Stimulated activated naive CD8-positive, alpha-beta T cell treated with anti-CD3 and anti-CD28 coated beads, Interleukin-15, Interleukin-2, amounts not matched to agents 100 ng/mL and 50 ng/mL, for 24 hours (primary cell): ENCODE measurements at regions not wholly inside any gene's neighbourhood (a gene's known extent, or its start where the extent isn't known, plus 50 kb on each side); places are given as distances from the start of the nearest gene placed in this dataset.
A peak's percentile ranks its signal among the peaks of the same experiment; 100 is the strongest.

Experiments used
- H3K27ac Mint-ChIP-seq: one replicate; pipeline ENCODE4 v1.8.0; 2021; ENCODE audit warnings: mild to moderate bottlenecking, mixed read lengths
- H3K27me3 Mint-ChIP-seq: one replicate; pipeline ENCODE4 v1.8.0; 2021; ENCODE audit warnings: mixed read lengths
- H3K36me3 Mint-ChIP-seq: one replicate; pipeline ENCODE4 v1.8.0; 2021; ENCODE audit warnings: low read depth, mixed read lengths
- H3K4me1 Mint-ChIP-seq: one replicate; pipeline ENCODE4 v1.8.0; 2021; ENCODE audit warnings: low read depth, mixed read lengths
- H3K4me3 Mint-ChIP-seq: one replicate; pipeline ENCODE4 v1.8.0; 2021; ENCODE audit warnings: mild to moderate bottlenecking, mixed read lengths
- H3K9me3 Mint-ChIP-seq: one replicate; pipeline ENCODE4 v1.8.0; 2021; ENCODE audit warnings: mixed read lengths

DNA sequence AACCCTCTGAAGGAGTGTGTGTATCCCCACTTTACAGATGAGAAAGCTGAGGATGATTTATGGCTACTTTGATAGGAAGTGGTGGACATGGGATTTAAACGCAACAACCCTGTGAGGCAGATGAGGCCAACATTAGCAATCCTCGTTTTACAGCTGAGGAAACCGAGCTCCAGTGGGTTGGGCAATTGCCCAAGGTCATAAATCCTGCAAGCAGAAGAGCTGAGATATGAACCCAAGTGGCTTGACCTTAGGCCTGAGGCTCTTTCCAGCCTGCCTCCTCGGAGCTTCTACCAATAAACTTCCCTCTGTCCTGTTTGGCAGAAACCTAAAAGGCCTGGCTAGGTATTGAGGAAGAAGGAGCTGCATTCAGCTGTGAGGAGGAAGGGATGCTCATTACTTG is 185.5 kb upstream of the RBPJ start:
- Mint-ChIP-seq H3K4me1 (peaks cover 50% of the 10 kb centered on the region), H3K27me3 (peaks cover 3% of the 10 kb centered on the region), H3K36me3 (no peaks in the 10 kb centered on the region), H3K9me3 (peaks cover 3% of the 10 kb centered on the region), H3K4me3 (no peak overlapping the region), H3K27ac (no peak overlapping the region)

- no peaks in the 10 kb centered on the region for H3K36me3 Mint-ChIP-seq
- H3K27ac Mint-ChIP-seq: peak overlapping the region; percentile 4
- no peaks in the 10 kb centered on the region for H3K27me3 Mint-ChIP-seq
- peaks cover 43% of the 10 kb centered on the region for H3K4me1 Mint-ChIP-seq
- no peak overlapping the region for H3K4me3 Mint-ChIP-seq
- no peaks in the 10 kb centered on the region for H3K9me3 Mint-ChIP-seq
These were observed 184.2 kb upstream of the RBPJ start for GRCh38 chr4:26136615-26137014.

DNA sequence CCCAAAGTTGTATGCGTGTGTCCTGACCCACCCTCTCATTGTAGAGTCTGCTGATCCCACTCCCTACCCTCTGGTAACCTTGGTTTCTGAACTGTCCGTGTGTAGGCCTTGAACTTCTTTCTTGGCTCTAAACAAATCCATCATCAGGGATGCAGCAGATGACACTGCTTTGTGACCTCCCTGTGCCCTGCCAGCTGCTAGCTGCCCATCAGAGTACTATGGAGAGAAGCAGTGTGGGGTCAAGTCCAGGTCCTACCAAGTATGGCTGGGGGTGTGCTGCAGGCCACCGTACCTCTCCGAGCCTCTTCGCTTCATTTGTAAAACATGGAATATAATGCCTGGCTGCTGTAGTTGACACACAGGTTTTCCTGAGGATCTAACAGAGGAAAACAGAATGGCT is 183.5 kb upstream of the RBPJ start:
- H3K4me3 Mint-ChIP-seq: no peak overlapping the region
- H3K9me3 Mint-ChIP-seq: no peaks in the 10 kb centered on the region
- H3K27me3 Mint-ChIP-seq: no peaks in the 10 kb centered on the region
- peaks cover 43% of the 10 kb centered on the region for H3K4me1 Mint-ChIP-seq
- no peaks in the 10 kb centered on the region for H3K36me3 Mint-ChIP-seq
- H3K27ac Mint-ChIP-seq: no peak overlapping the region

DNA sequence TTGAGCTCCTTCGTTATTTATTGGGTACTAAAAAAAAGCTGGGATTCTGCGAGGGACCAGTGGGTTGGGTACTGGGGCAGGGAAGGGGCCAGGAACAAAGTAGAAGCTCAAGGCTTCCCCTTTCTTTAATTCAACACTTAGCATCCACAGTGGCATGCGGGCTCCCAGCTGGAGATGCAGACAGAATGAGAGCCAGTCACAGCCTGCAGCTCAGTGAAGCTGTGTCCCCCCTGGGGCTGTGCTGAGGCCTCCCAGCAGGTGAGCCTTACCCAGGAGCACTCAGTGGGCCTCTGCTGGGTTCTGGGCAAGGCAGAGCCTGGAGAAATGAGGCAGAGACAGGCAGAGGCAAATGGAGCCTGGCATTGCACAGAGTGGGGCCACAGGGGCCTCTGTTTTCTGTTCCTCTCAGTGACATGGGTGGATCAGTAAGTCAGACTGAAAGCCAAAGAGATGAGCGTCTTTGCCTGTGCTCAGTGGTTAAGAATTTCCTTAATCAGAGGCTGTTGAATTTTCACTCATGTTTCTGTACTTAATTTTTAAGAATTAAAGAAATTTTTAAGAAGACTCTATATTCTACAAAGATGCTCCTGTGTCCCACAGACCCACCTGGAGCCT is 181.4 kb upstream of the RBPJ start:
- Mint-ChIP-seq H3K36me3 (no peaks in the 10 kb centered on the region), H3K4me1 (peaks cover 27% of the 10 kb centered on the region), H3K27me3 (no peaks in the 10 kb centered on the region), H3K4me3 (no peak overlapping the region), H3K9me3 (no peaks in the 10 kb centered on the region), H3K27ac (no peak overlapping the region)

DNA sequence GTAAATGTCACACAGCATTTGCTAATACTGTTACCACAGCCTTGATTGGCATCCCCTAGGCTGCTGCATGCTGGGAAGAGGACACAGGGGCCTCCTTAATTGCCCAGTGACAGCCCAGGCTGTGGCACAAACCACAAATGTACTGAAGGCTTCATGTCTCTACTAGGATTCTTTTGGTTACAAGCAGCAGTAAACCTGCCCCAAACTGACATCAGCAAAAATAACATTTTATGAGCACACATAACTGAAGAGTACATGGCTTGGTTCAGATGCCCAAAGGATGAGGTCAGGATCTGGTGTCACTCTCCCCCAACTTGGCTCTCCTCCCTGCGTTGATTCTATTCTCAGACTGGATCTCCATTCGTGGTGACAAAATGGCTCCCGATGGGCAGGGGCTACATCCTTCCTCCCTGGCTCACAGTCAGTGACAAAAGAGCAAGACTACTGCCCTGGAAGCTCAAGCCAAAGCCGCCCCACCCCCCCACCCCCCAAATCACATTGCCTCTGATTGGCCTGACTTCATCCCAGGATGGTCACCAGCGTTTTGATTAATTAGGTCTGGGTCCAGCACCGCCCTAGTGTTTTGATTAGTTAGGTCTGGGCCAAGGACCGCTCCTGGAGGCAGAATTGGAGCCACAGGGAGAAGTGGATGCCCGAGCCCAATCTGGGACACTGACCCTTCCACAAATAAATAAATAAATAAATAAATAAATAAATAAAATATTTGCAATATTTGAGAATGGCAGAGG is 180.5 kb upstream of the RBPJ start:
- no peaks in the 10 kb centered on the region for H3K36me3 Mint-ChIP-seq
- H3K9me3 Mint-ChIP-seq: no peaks in the 10 kb centered on the region
- no peak overlapping the region for H3K27ac Mint-ChIP-seq
- no peak overlapping the region for H3K4me3 Mint-ChIP-seq
- peaks cover 36% of the 10 kb centered on the region for H3K4me1 Mint-ChIP-seq
- no peaks in the 10 kb centered on the region for H3K27me3 Mint-ChIP-seq

DNA sequence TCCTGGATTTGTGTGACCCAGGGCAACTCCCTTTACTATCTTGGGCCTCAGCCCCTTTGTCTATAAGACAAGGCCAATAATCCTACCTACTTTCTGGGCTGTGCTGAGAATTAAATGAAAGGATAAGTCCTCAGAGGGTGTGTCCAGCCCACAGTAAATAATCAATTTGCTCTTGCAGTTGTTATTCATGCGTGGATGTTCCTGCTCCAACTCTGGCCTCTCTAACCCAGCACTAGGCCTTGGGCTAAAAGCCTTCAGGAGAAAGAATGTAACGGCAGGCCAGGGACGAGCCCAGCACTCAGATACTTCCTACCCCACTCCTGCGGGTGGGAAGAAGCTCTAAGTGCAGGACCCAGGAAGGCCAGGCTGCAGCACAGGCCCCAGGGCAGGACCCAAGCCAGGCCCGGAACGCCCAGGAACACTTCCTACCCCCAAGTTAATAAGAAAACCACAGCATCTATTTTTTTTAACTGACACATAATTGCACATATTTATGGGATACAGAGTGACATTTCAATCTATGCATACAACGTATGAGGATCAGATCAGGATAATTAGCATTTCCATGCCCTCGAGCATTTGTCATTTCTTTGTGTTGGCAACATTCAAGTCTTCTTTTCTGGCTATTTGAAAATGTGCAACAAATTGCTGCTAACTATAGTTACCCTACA is 179.6 kb upstream of the RBPJ start:
- no peaks in the 10 kb centered on the region for H3K36me3 Mint-ChIP-seq
- peaks cover 39% of the 10 kb centered on the region for H3K4me1 Mint-ChIP-seq
- H3K27ac Mint-ChIP-seq: no peak overlapping the region
- no peaks in the 10 kb centered on the region for H3K9me3 Mint-ChIP-seq
- H3K4me3 Mint-ChIP-seq: no peak overlapping the region
- H3K27me3 Mint-ChIP-seq: no peaks in the 10 kb centered on the region

- H3K4me1 Mint-ChIP-seq: peaks cover 39% of the 10 kb centered on the region
- no peaks in the 10 kb centered on the region for H3K27me3 Mint-ChIP-seq
- H3K9me3 Mint-ChIP-seq: peaks cover 4% of the 10 kb centered on the region
- no peak overlapping the region for H3K4me3 Mint-ChIP-seq
- H3K36me3 Mint-ChIP-seq: no peaks in the 10 kb centered on the region
- peak overlapping the region; percentile 13 for H3K27ac Mint-ChIP-seq
These were observed 178.7 kb upstream of the RBPJ start for GRCh38 chr4:26141911-26142638.

DNA sequence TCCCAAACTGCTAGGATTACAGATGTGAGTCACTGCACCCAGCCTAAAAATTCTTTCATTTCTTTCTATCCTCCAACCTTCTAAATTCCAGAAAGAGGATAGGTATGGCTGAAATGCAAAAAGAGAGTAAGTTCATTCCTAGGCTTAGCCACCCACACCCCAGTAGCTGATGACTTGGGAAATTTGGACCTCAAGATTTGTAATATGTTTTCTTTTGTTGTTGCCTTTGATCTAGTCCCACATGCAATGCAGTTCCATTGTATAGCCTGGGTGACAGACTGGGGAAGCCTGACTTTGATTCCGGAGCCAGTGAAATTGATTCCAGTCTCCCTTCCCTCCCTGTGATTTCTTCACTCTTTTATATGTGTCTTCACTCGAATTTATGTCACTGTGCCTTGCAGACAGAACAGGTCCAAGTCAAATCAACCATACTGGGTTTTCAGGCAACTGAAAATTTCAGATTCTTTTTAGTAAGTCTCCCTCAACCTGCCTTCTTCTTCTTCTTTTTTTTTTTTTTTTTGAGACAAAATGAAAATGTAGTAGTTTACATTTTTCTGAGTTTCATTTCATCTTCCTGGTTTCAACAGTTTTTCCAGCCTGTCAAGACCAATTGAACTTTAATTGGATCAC is 176.2 kb upstream of the RBPJ start:
- Mint-ChIP-seq H3K27me3 (peaks cover 6% of the 10 kb centered on the region), H3K4me3 (no peak overlapping the region), H3K4me1 (peaks cover 52% of the 10 kb centered on the region), H3K27ac (peak overlapping the region; percentile 85), H3K36me3 (peaks cover 5% of the 10 kb centered on the region), H3K9me3 (peaks cover 10% of the 10 kb centered on the region)

- Mint-ChIP-seq H3K4me3 (no peak overlapping the region), H3K27me3 (peaks cover 6% of the 10 kb centered on the region)
These were observed 175.6 kb upstream of the RBPJ start for GRCh38 chr4:26145212-26145611.

GRCh38 chr4:26148927-26149326 is 171.9 kb upstream of the RBPJ start:
- Mint-ChIP-seq H3K27me3 (peaks cover 6% of the 10 kb centered on the region), H3K4me3 (no peak overlapping the region), H3K9me3 (peaks cover 13% of the 10 kb centered on the region), H3K4me1 (peaks cover 63% of the 10 kb centered on the region), H3K27ac (peak overlapping the region; percentile 66), H3K36me3 (peaks cover 5% of the 10 kb centered on the region)

More at GRCh38 chr4:26145212-26145611, 175.6 kb upstream of the RBPJ start:
- Mint-ChIP-seq H3K27ac (peak overlapping the region; percentile 85), H3K36me3 (peaks cover 5% of the 10 kb centered on the region), H3K9me3 (peaks cover 13% of the 10 kb centered on the region), H3K4me1 (peaks cover 52% of the 10 kb centered on the region)

GRCh38 chr4:26150948-26151347 is 169.9 kb upstream of the RBPJ start:
- Mint-ChIP-seq H3K27ac (peak overlapping the region; percentile 69), H3K9me3 (peaks cover 13% of the 10 kb centered on the region), H3K4me1 (peaks cover 61% of the 10 kb centered on the region), H3K36me3 (peaks cover 5% of the 10 kb centered on the region), H3K4me3 (no peak overlapping the region), H3K27me3 (peaks cover 6% of the 10 kb centered on the region)

DNA sequence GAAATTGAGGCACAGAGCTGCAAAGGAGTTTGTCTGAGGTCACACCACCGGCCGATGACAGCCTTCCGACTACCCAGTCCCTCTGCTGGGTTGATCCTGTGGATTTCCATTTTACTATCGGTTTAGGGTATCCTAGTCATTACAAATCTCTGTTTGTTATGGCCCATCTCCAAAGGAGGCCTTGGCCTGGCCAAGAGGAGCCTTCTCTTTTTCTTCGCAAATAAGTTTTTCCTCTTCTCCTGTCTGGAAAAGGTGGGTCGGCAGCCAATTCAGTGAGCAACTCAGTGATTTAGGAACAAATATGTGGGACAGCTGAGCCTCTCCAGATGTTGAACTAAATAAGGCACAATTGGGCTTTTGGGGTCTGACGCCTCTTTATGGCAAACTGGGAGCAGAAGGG is 169.2 kb upstream of the RBPJ start:
- Mint-ChIP-seq H3K4me1 (peaks cover 63% of the 10 kb centered on the region), H3K27ac (peak overlapping the region; percentile 69), H3K4me3 (no peak overlapping the region), H3K9me3 (peaks cover 13% of the 10 kb centered on the region), H3K36me3 (peaks cover 5% of the 10 kb centered on the region), H3K27me3 (peaks cover 6% of the 10 kb centered on the region)

GRCh38 chr4:26152056-26152455 is 168.8 kb upstream of the RBPJ start:
- peaks cover 6% of the 10 kb centered on the region for H3K27me3 Mint-ChIP-seq
- peaks cover 5% of the 10 kb centered on the region for H3K36me3 Mint-ChIP-seq
- H3K4me1 Mint-ChIP-seq: peaks cover 64% of the 10 kb centered on the region
- no peak overlapping the region for H3K27ac Mint-ChIP-seq
- H3K4me3 Mint-ChIP-seq: no peak overlapping the region
- peaks cover 9% of the 10 kb centered on the region for H3K9me3 Mint-ChIP-seq

GRCh38 chr4:26157541-26157940 is 163.3 kb upstream of the RBPJ start:
- Mint-ChIP-seq H3K4me1 (peaks cover 57% of the 10 kb centered on the region), H3K27ac (no peak overlapping the region), H3K27me3 (no peaks in the 10 kb centered on the region), H3K36me3 (peaks cover 9% of the 10 kb centered on the region), H3K4me3 (no peak overlapping the region), H3K9me3 (peaks cover 18% of the 10 kb centered on the region)
